PC-3 (cell line): ENCODE measurements at regions not wholly inside any gene's neighbourhood (a gene's known extent, or its start where the extent isn't known, plus 50 kb on each side); places are given as distances from the start of the nearest gene placed in this dataset.

Source experiments
- ATAC-seq: fragments of 200-7000 bp; cut with Tn5 transposase; 2 replicates; pipeline ENCODE4 v1.9.1; 2020; ENCODE audit warnings: mild to moderate bottlenecking, moderate library complexity
- BruUV-seq: library from RNA; stranded (reverse); fragments of 400-500 nt; replicated peaks from 2 replicates; lab custom pipeline; 2021; lab: Mats Ljungman, UMichigan
- CTCF ChIA-PET: fragments of 300-600 bp; sonication (Branson Sonifier 250); formaldehyde crosslinking; loops from one replicate; lab custom pipeline; 2022; ENCODE audit warnings: antibody characterized with exemption; lab: Charles Lee
- POLR2A ChIA-PET: fragments of 300-600 bp; sonication (Branson Sonifier 250); formaldehyde crosslinking; loops from one replicate; lab custom pipeline; 2022; ENCODE audit warnings: antibody characterized with exemption; ENCODE audit not compliant: unreplicated experiment; lab: Charles Lee
- DNase-seq: peaks from one replicate; pipeline ENCODE4 v3.0.0-alpha.2; 2015
- H2AFZ ChIP-seq: fragments of 300-600 bp; sonication (generic); 2 replicates; pipeline ENCODE4 v1.6.0; 2016; ENCODE audit warnings: antibody characterized with exemption, low read length
- H3F3A ChIP-seq: fragments of 300-600 bp; sonication (generic); one replicate; pipeline ENCODE4 v1.6.0; 2017; ENCODE audit warnings: antibody characterized with exemption, low read length, control low read depth, mild to moderate bottlenecking; ENCODE audit not compliant: unreplicated experiment
- H3K27ac ChIP-seq: fragments of 300-600 bp; sonication (generic); 2 replicates; pipeline ENCODE4 v1.5.1; 2016; ENCODE audit warnings: mild to moderate bottlenecking, low read length
- H3K27me3 ChIP-seq: fragments of 300-600 bp; sonication (generic); 2 replicates; pipeline ENCODE4 v1.6.1; 2016; ENCODE audit warnings: low read length, mixed read lengths
- H3K36me3 ChIP-seq: fragments of 300-600 bp; sonication (generic); 2 replicates; pipeline ENCODE4 v1.6.1; 2016; ENCODE audit warnings: low read depth, mixed run types, low read length, mixed read lengths
- H3K4me1 ChIP-seq: fragments of 300-600 bp; sonication (generic); 2 replicates; pipeline ENCODE4 v1.5.1; 2016; ENCODE audit warnings: low read length; ENCODE audit not compliant: insufficient read depth
- H3K4me2 ChIP-seq: fragments of 300-600 bp; sonication (generic); 2 replicates; pipeline ENCODE4 v1.6.0; 2016; ENCODE audit warnings: low read length
- H3K4me3 ChIP-seq: fragments of 300-600 bp; sonication (generic); 2 replicates; pipeline ENCODE4 v1.5.1; 2016; ENCODE audit warnings: mild to moderate bottlenecking, low read length, mixed read lengths
- H3K79me2 ChIP-seq: fragments of 300-600 bp; sonication (generic); 2 replicates; pipeline ENCODE4 v1.6.1; 2017; ENCODE audit warnings: low read length, mixed read lengths
- H3K9ac ChIP-seq: fragments of 300-600 bp; sonication (generic); 2 replicates; pipeline ENCODE4 v1.6.0; 2016; ENCODE audit warnings: mild to moderate bottlenecking, low read length
- H3K9me2 ChIP-seq: fragments of 300-600 bp; sonication (generic); replicated peaks from 2 replicates; pipeline ENCODE4 v1.6.1; 2016; ENCODE audit warnings: mixed run types, low read length, mixed read lengths
- H3K9me3 ChIP-seq: fragments of 300-600 bp; sonication (generic); 2 replicates; pipeline ENCODE4 v1.6.1; 2016; ENCODE audit warnings: low read length, mixed read lengths
- H4K20me1 ChIP-seq: fragments of 300-600 bp; sonication (generic); 2 replicates; pipeline ENCODE4 v1.6.1; 2016; ENCODE audit warnings: low read length, mixed read lengths
- EZH2 ChIP-seq: fragments of 300-600 bp; sonication (generic); IDR thresholded peaks from one replicate; pipeline ENCODE4 v1.6.1; 2017; ENCODE audit warnings: antibody characterized with exemption, mild to moderate bottlenecking, low read length; ENCODE audit not compliant: unreplicated experiment
- EZH2phosphoT487 ChIP-seq: fragments of 300-600 bp; sonication (generic); IDR thresholded peaks from 2 replicates; pipeline ENCODE4 v1.6.1; 2018; ENCODE audit warnings: mild to moderate bottlenecking, antibody characterized with exemption, low read length, borderline replicate concordance
- intact Hi-C: fragments of 100-400 bp; cut with micrococcal nuclease; formaldehyde crosslinking; loops from 2 replicates; pipeline ENCODE4 v1.9.0; 2023
- TF ChIP-seq, protein P1 (sequence below): fragments of 300-600 bp; sonication (generic); conservative IDR thresholded peaks from 2 replicates; pipeline ENCODE4 v1.5.1; 2017; ENCODE audit warnings: antibody characterized with exemption, low read depth, mild to moderate bottlenecking, low read length

DNA sequence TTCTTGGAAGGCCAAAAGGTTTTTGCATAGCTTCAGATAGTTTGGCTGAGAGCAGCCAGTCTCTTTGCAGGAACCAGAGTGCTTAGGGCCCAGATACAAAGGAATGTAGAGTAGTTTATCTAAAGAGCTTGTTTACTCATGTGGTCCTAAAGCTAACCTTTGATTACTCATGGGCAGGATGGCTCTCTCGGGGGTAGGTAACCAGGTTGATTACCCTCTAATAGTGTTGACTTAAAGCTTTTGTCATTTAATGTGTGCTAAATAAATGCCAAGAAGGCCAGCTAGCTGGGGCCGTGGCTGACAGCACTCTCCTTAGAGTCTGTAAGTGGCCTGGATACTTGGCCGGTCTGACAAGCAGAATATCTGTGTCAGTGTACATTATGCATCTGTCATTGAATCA lies 69.7 kb upstream of the MAGEB16 start:
- Histone ChIP-seq H3K4me1 (no peaks in the 10 kb centered on the region), H3K9ac (no peak overlapping the region)
- no peak for ATAC-seq

DNA sequence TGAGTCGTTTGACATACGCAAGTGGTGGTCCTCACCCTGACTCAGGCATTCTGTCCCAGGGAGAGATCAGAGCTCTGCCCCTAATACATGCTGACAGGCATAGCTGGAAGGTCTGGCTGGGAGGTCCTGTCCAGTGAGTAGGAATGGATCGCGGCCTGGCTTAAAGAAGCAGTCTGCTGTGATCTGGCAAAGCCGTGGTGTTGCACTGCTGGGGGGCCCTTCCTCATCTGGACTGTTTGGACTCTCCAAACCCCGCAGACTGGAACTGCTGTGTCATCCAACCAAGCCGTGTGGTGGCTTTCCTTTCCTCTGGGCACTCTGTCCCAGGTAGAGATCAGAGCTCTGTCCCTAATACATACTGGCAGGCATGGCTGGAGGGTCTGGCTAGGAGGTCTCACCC lies 64.3 kb upstream of the MAGEB16 start:
- Histone ChIP-seq H3K27ac (no peak overlapping the region), H3K4me1 (no peaks in the 10 kb centered on the region), H3K27me3 (no peaks in the 10 kb centered on the region), H3F3A (no peaks in the 10 kb centered on the region), H3K79me2 (no peaks in the 10 kb centered on the region), H3K9me2 (no peaks in the 10 kb centered on the region), H4K20me1 (no peaks in the 10 kb centered on the region), H3K9me3 (no peaks in the 10 kb centered on the region), H3K4me2 (no peak overlapping the region), H3K36me3 (no peaks in the 10 kb centered on the region), H3K9ac (no peak overlapping the region), H3K4me3 (no peak overlapping the region), H2AFZ (no peak overlapping the region)
- TF ChIP-seq EZH2 (no peak), EZH2phosphoT487 (no peak)
- TF ChIP-seq, protein P1, sequence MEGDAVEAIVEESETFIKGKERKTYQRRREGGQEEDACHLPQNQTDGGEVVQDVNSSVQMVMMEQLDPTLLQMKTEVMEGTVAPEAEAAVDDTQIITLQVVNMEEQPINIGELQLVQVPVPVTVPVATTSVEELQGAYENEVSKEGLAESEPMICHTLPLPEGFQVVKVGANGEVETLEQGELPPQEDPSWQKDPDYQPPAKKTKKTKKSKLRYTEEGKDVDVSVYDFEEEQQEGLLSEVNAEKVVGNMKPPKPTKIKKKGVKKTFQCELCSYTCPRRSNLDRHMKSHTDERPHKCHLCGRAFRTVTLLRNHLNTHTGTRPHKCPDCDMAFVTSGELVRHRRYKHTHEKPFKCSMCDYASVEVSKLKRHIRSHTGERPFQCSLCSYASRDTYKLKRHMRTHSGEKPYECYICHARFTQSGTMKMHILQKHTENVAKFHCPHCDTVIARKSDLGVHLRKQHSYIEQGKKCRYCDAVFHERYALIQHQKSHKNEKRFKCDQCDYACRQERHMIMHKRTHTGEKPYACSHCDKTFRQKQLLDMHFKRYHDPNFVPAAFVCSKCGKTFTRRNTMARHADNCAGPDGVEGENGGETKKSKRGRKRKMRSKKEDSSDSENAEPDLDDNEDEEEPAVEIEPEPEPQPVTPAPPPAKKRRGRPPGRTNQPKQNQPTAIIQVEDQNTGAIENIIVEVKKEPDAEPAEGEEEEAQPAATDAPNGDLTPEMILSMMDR = no peak
- no peak for ATAC-seq
- ChIA-PET POLR2A (no interaction called here), CTCF (no interaction called here)
- BruUV-seq = no TSS peak
- DNase-seq = no peak
- intact Hi-C loops = no loop called here

More for the DNA sequence above, 69.7 kb upstream of the MAGEB16 start:
- H3K27ac ChIP-seq = no peak overlapping the region
- H3K36me3 ChIP-seq = no peaks in the 10 kb centered on the region
- no peaks in the 10 kb centered on the region for H3K27me3 ChIP-seq
- no TSS peak for BruUV-seq
- H3F3A ChIP-seq = no peaks in the 10 kb centered on the region
- ChIA-PET POLR2A (no interaction called here), CTCF (no interaction called here)
- H2AFZ ChIP-seq = no peak overlapping the region
- H4K20me1 ChIP-seq = no peaks in the 10 kb centered on the region
- intact Hi-C loops = no loop called here
- no peaks in the 10 kb centered on the region for H3K9me2 ChIP-seq
- H3K4me3 ChIP-seq = no peak overlapping the region
- H3K9me3 ChIP-seq = no peaks in the 10 kb centered on the region
- H3K79me2 ChIP-seq = no peaks in the 10 kb centered on the region
- H3K4me2 ChIP-seq = no peak overlapping the region
- TF ChIP-seq EZH2phosphoT487 (no peak), EZH2 (no peak)
- TF ChIP-seq, protein P1 = no peak
- DNase-seq = peak; percentile 3

DNA sequence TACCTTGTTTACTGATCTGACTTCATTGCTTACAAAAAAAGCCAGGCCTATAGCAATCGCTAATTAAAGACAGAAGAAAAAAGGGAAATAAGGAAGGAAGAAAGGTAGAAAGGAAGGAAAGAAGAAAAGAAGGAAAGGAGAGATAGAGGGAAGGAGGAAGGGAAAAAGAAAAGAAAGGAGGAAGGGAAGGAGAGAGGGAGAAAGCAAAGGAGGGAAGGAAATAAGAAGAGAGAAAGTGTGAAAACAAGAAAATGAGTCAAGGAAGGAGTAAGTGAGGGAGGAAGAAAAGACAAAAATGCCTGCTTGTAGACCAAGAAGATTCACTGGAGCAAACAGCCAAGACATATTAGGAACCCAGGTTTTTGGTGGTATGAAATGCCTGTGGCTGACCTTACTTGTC lies 57.0 kb upstream of the MAGEB16 start:
- intact Hi-C loops = no loop called here
- Histone ChIP-seq H3K4me3 (no peak overlapping the region), H3K4me2 (no peak overlapping the region), H3K79me2 (no peaks in the 10 kb centered on the region), H4K20me1 (no peaks in the 10 kb centered on the region), H3K9me3 (no peaks in the 10 kb centered on the region), H3K4me1 (no peaks in the 10 kb centered on the region), H3F3A (no peaks in the 10 kb centered on the region), H3K27me3 (no peaks in the 10 kb centered on the region), H3K9ac (no peak overlapping the region), H3K27ac (no peak overlapping the region), H3K36me3 (no peaks in the 10 kb centered on the region), H3K9me2 (no peaks in the 10 kb centered on the region), H2AFZ (no peak overlapping the region)
- CTCF ChIA-PET = no interaction called here
- BruUV-seq = no TSS peak
- no peak for ATAC-seq
- POLR2A ChIA-PET = no interaction called here
- TF ChIP-seq, protein P1 = no peak
- TF ChIP-seq EZH2phosphoT487 = no peak
- TF ChIP-seq EZH2 = no peak
- DNase-seq = no peak
